LNCAP (cell line): ENCODE measurements at regions not wholly inside any gene's neighbourhood (a gene's known extent, or its start where the extent isn't known, plus 50 kb on each side); places are given as distances from the start of the nearest gene placed in this dataset.

Source experiments
- CTCF ChIP-seq: fragments of 450-650 bp; IDR thresholded peaks from 2 replicates; pipeline ENCODE4 v1.5.1; 2017; ENCODE audit warnings: mild to moderate bottlenecking

GRCh38 chr6:144547409-144547808 is 262.3 kb downstream of the UTRN start:
- no peak for TF ChIP-seq CTCF

DNA sequence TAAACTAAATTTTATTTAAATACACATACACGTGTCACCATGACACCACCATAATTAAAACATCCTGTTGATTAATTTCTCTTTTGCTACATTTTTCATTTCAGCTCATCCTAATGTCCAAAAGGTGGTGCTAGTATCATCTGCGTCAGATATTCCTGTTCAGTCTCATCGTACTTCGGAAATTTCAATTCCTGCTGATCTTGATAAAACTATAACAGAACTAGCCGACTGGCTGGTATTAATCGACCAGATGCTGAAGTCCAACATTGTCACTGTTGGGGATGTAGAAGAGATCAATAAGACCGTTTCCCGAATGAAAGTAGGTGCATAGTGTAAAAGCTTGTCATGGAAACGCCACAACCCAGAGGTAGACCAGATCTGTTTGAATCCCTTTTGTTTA is 263.4 kb downstream of the UTRN start:
- TF ChIP-seq CTCF = no peak

DNA sequence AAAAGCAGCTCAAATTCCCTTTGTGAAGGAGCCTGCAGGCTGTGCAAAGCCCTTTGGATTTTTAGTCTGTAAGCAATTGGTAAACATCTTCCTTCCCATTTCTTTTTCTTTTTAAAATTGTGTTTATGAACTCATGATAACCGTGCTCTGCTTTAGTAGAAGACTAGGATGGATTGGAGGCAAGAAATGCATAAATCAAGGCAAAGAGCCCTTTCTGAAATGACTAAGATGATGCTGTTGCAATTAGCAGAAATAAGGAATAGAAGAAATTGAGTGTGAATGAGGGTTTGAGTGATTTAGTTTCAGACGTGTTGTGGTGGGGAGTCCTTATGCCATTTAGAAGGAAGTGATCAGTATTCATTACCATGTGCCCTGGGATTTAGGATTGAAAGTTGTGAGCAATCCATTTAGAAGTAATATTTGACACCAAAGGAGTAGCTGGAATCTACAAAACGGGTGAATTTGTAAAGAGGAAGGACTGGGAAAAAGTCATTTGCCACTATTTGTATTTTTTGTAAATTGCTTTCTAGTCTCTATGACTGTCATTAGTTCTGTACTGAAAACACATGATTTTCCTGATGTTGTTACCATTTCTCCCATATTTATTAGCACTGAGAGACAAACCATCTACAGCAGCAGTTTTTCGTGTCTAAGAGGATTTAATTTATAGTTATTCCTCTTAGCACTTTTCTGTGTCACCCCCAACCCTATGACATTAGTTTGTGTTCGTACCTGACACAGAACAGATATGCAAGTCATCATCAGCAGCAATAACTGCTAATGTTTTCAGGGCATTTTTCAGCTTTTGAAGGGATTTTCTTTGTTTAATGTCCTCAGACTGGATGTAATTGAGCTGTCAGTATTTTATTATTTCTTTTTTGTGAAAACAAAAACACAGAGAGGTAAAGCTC is 265.0 kb downstream of the UTRN start:
- TF ChIP-seq CTCF = no peak

DNA sequence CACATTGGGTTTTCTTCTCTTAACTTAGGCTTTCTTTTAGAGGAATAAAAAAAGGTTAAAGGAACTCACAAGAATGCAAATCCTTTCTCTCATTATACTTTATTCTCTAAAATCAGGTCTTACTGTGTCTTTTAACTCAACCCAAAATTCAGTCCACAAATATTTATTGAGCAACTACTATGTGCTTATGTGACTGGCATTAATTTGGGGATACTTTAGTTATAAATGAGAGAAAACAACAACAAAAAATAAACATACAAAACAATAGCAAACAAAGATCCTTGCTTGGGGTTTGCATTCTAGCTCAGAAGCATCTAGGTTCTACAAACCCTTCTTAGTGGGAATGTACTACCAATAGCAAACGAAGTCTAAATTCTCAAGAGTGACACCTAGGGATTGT is 266.2 kb downstream of the UTRN start:
- 0 out of 2 replicates have a peak, but pooled peaks have one; percentile 8 for TF ChIP-seq CTCF

- no peak for TF ChIP-seq CTCF
Observed at GRCh38 chr6:144555066-144555465, 269.9 kb downstream of the UTRN start.

- no peak for TF ChIP-seq CTCF
Observed at GRCh38 chr6:144559865-144560593, 274.9 kb downstream of the UTRN start.

GRCh38 chr6:144561455-144562043 is 276.4 kb downstream of the UTRN start:
- TF ChIP-seq CTCF = no peak
